HEK293 (cell line): ENCODE measurements at regions not wholly inside any gene's neighbourhood (a gene's known extent, or its start where the extent isn't known, plus 50 kb on each side); places are given as distances from the start of the nearest gene placed in this dataset.

Source experiments
- CTCF ChIA-PET: fragments of 350-600 bp; formaldehyde crosslinking; extraction: SDS; loops from one replicate; lab custom pipeline; 2021; ENCODE audit warnings: antibody characterized with exemption; lab: Yijun Ruan, JAX
- POLR2A ChIA-PET: fragments of 300-600 bp; formaldehyde crosslinking; extraction: SDS; loops from one replicate; lab custom pipeline; 2020; ENCODE audit warnings: antibody characterized with exemption, inconsistent platforms; lab: Yijun Ruan, JAX
- H3K27ac ChIP-seq: fragments of 200-500 bp; sonication (Bioruptor generic); 2 replicates; pipeline ENCODE4 v1.5.1; 2014; ENCODE audit warnings: low read depth, low read length, control low read depth, inconsistent platforms; ENCODE audit errors: extremely low read depth
- H3K36me3 ChIP-seq, 2 experiments: fragments of 200-500 bp in 1 of 2; sonication (Bioruptor generic) in 1 of 2; 1 replicate in 1 of 2; 2 replicates in 1 of 2; pipeline ENCODE4 v1.5.1; 2014 to 2017; ENCODE audit warnings: inconsistent platforms in 2 of 2, low read length in 2 of 2; ENCODE audit not compliant: control insufficient read depth in 2 of 2, insufficient read depth in 1 of 2
- H3K4me1 ChIP-seq: fragments of 200-500 bp; sonication (Bioruptor generic); 2 replicates; pipeline ENCODE4 v1.5.1; 2014; ENCODE audit warnings: mild to moderate bottlenecking, low read length, inconsistent platforms; ENCODE audit not compliant: control insufficient read depth, insufficient read depth
- H3K4me3 ChIP-seq: 2 replicates; pipeline ENCODE4 v1.5.1; 2011; ENCODE audit warnings: low read depth, mild to moderate bottlenecking, control low read depth, low read length, moderate library complexity
- H3K9me3 ChIP-seq: fragments of 200-500 bp; sonication (Bioruptor generic); 2 replicates; pipeline ENCODE4 v1.5.1; 2014; ENCODE audit warnings: low read depth, low read length, inconsistent platforms; ENCODE audit not compliant: control insufficient read depth, insufficient read depth
- GLIS1 ChIP-seq: fragments of 450-650 bp; formaldehyde crosslinking; IDR thresholded peaks from 2 replicates; pipeline ENCODE4 v1.5.1; 2016; ENCODE audit warnings: missing biosample characterization, missing genetic modification characterization
- OSR2 ChIP-seq: fragments of 450-650 bp; formaldehyde crosslinking; IDR thresholded peaks from 2 replicates; pipeline ENCODE4 v1.5.1; 2016; ENCODE audit warnings: missing biosample characterization, missing genetic modification characterization
- SCRT2 ChIP-seq: fragments of 450-650 bp; formaldehyde crosslinking; IDR thresholded peaks from 2 replicates; pipeline ENCODE4 v1.5.1; 2016; ENCODE audit warnings: missing biosample characterization, missing genetic modification characterization
- YY1 ChIP-seq: fragments of 450-650 bp; formaldehyde crosslinking; IDR thresholded peaks from 2 replicates; pipeline ENCODE4 v1.5.1; 2018; ENCODE audit warnings: missing biosample characterization, missing genetic modification characterization
- YY2 ChIP-seq: fragments of 450-650 bp; formaldehyde crosslinking; IDR thresholded peaks from 2 replicates; pipeline ENCODE4 v1.5.1; 2016; ENCODE audit warnings: missing biosample characterization, missing genetic modification characterization
- ZIC2 ChIP-seq: fragments of 450-650 bp; formaldehyde crosslinking; IDR thresholded peaks from 2 replicates; pipeline ENCODE4 v1.5.1; 2016; ENCODE audit warnings: missing biosample characterization, missing genetic modification characterization
- ZNF140 ChIP-seq: fragments of 450-650 bp; formaldehyde crosslinking; IDR thresholded peaks from 2 replicates; pipeline ENCODE4 v1.5.1; 2016; ENCODE audit warnings: missing biosample characterization, missing genetic modification characterization
- ZNF155 ChIP-seq: fragments of 450-650 bp; formaldehyde crosslinking; IDR thresholded peaks from 2 replicates; pipeline ENCODE4 v1.5.1; 2016; ENCODE audit warnings: missing biosample characterization, missing genetic modification characterization
- ZNF174 ChIP-seq: fragments of 450-650 bp; formaldehyde crosslinking; IDR thresholded peaks from 2 replicates; pipeline ENCODE4 v1.5.0; 2017; ENCODE audit warnings: missing biosample characterization, mild to moderate bottlenecking, missing genetic modification characterization
- ZNF239 ChIP-seq: fragments of 450-650 bp; formaldehyde crosslinking; IDR thresholded peaks from 2 replicates; pipeline ENCODE4 v1.5.1; 2016; ENCODE audit warnings: missing biosample characterization, missing genetic modification characterization
- ZNF341 ChIP-seq: fragments of 450-650 bp; formaldehyde crosslinking; IDR thresholded peaks from 2 replicates; pipeline ENCODE4; 2016; ENCODE audit warnings: low read depth, missing biosample characterization, missing genetic modification characterization
- ZNF394 ChIP-seq: fragments of 450-650 bp; formaldehyde crosslinking; IDR thresholded peaks from 2 replicates; pipeline ENCODE4 v1.5.1; 2016; ENCODE audit warnings: missing biosample characterization, missing genetic modification characterization, mild to moderate bottlenecking, moderate library complexity, borderline replicate concordance
- ZNF521 ChIP-seq: fragments of 450-650 bp; formaldehyde crosslinking; IDR thresholded peaks from 2 replicates; pipeline ENCODE4 v1.5.1; 2017; ENCODE audit warnings: missing biosample characterization, mild to moderate bottlenecking, missing genetic modification characterization
- ZNF529 ChIP-seq: fragments of 450-650 bp; formaldehyde crosslinking; IDR thresholded peaks from 2 replicates; pipeline ENCODE4 v1.5.1; 2017; ENCODE audit warnings: missing genetic modification characterization, missing biosample characterization; ENCODE audit not compliant: insufficient replicate concordance
- ZNF549 ChIP-seq: fragments of 450-650 bp; IDR thresholded peaks from 2 replicates; pipeline ENCODE4 v1.5.1; 2018; ENCODE audit warnings: missing biosample characterization, missing genetic modification characterization, mild to moderate bottlenecking, inconsistent platforms, moderate library complexity
- ZNF558 ChIP-seq: fragments of 450-650 bp; formaldehyde crosslinking; IDR thresholded peaks from 2 replicates; pipeline ENCODE4 v1.5.1; 2016; ENCODE audit warnings: missing biosample characterization, missing genetic modification characterization
- ZNF654 ChIP-seq: fragments of 450-650 bp; formaldehyde crosslinking; IDR thresholded peaks from 2 replicates; pipeline ENCODE4 v1.5.1; 2016; ENCODE audit warnings: low read depth, missing biosample characterization, missing genetic modification characterization
- ZNF670 ChIP-seq: fragments of 450-650 bp; formaldehyde crosslinking; IDR thresholded peaks from 2 replicates; pipeline ENCODE4 v1.5.1; 2016; ENCODE audit warnings: missing biosample characterization, missing genetic modification characterization, low read depth
- ZNF837 ChIP-seq: fragments of 450-650 bp; formaldehyde crosslinking; IDR thresholded peaks from 2 replicates; pipeline ENCODE4 v1.5.1; 2016; ENCODE audit warnings: missing biosample characterization, missing genetic modification characterization
- ZSCAN30 ChIP-seq: fragments of 450-650 bp; IDR thresholded peaks from 2 replicates; pipeline ENCODE4 v1.5.1; 2018; ENCODE audit warnings: missing biosample characterization, mild to moderate bottlenecking, missing genetic modification characterization, moderate library complexity
- TF ChIP-seq, protein P1 (sequence below): fragments of 450-650 bp; IDR thresholded peaks from 2 replicates; pipeline ENCODE4 v1.5.1; 2018; ENCODE audit warnings: missing biosample characterization, mild to moderate bottlenecking, missing genetic modification characterization
- TF ChIP-seq, protein P2 (sequence below): fragments of 450-650 bp; formaldehyde crosslinking; IDR thresholded peaks from 2 replicates; pipeline ENCODE4 v1.5.0; 2017; ENCODE audit warnings: missing biosample characterization, missing genetic modification characterization, borderline replicate concordance

DNA sequence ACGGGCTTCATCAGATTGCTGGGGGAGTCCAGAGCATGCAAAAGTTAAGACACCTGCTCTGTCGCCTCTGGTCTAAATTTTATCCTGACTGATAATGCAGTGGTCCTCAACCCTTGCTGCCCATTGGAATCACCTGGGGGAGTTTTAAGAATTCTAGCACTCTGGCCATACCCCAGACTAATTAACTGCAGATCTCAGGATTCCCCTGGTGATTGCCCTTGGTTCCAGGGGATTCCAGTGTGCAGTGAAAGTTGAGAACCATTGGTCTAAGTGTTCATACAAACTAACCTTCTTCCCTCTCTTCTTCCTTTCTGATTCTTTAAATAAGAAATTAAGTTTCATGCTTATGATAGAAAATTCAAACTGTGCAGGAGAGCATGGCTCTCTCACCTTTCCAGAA is 105.7 kb upstream of the MGAT5 start:
- no peaks in the 10 kb centered on the region for H3K4me1 ChIP-seq
- POLR2A ChIA-PET, result no interaction called here
- TF ChIP-seq YY2 (tag by site-specific recombination) (no peak), ZSCAN30 (tag by site-specific recombination) (no peak), OSR2 (tag by site-specific recombination) (no peak), ZNF558 (tag by site-specific recombination) (no peak), ZNF837 (tag by site-specific recombination) (no peak), ZNF549 (no peak), ZNF521 (tag by site-specific recombination) (no peak), YY1 (no peak), ZNF394 (tag by site-specific recombination) (no peak), ZNF239 (tag by site-specific recombination) (no peak), ZNF529 (tag by site-specific recombination) (no peak), ZNF140 (tag by site-specific recombination) (no peak), SCRT2 (tag by site-specific recombination) (no peak)
- TF ChIP-seq, protein P1, sequence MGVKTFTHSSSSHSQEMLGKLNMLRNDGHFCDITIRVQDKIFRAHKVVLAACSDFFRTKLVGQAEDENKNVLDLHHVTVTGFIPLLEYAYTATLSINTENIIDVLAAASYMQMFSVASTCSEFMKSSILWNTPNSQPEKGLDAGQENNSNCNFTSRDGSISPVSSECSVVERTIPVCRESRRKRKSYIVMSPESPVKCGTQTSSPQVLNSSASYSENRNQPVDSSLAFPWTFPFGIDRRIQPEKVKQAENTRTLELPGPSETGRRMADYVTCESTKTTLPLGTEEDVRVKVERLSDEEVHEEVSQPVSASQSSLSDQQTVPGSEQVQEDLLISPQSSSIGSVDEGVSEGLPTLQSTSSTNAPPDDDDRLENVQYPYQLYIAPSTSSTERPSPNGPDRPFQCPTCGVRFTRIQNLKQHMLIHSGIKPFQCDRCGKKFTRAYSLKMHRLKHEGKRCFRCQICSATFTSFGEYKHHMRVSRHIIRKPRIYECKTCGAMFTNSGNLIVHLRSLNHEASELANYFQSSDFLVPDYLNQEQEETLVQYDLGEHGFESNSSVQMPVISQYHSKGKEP, result no peak
- CTCF ChIA-PET, result no interaction called here
- no peaks in the 10 kb centered on the region for H3K9me3 ChIP-seq
- H3K36me3 ChIP-seq, result peaks cover 0 to 5% of the 10 kb centered on the region in 2 experiments; a peak in 1 of 3 replicates
- H3K4me3 ChIP-seq, result no peak overlapping the region
- no peak overlapping the region for H3K27ac ChIP-seq

DNA sequence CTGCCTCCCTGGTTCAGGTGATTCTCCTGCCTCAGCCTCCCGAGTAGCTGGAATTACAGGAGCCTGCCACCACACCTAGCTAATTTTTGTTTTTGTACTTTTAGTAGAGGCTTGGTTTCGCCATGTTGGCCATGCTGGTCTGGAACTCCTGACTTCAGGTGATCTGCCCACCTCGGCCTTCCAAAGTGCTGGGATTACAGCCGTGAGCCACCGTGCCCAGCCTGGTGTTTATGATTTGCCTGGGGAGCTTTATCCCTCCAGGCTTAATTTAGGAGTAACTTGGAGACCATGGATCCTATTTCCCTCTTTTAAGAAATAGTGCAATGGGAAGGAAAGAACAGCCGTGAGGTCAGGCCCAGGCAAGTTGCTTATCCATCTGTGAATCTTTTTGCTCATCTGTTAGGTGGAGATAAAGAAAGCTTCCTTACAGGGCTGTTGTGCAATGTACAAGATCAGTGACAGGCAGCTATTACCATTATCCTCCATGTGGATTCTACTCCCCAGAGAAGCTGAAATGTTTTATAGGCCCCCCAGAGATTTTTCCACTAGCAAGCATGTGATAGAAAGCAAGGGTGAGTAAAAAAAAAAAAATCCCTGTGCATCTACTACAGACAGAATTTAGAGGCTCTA is 104.9 kb upstream of the MGAT5 start:
- H3K9me3 ChIP-seq, result no peaks in the 10 kb centered on the region
- H3K4me1 ChIP-seq, result no peaks in the 10 kb centered on the region
- peak; percentile 56 for TF ChIP-seq GLIS1 (tag by site-specific recombination)
- no peak for TF ChIP-seq ZNF174
- TF ChIP-seq ZIC2 (tag by site-specific recombination), result peak; percentile 28; the same call in 1 of the 2 replicates
- TF ChIP-seq, all 188 proteins: peak for 2
- H3K4me3 ChIP-seq, result no peak overlapping the region
- no peak overlapping the region for H3K27ac ChIP-seq
- CTCF ChIA-PET, result interaction anchor here (1.3 kb wide), 1 partner anchor 262 kb away, joined by 3 read pairs; no protein-coding TSS in a partner anchor
- POLR2A ChIA-PET, result no interaction called here
- H3K36me3 ChIP-seq, result peaks cover 0 to 5% of the 10 kb centered on the region in 2 experiments; a peak in 1 of 3 replicates

DNA sequence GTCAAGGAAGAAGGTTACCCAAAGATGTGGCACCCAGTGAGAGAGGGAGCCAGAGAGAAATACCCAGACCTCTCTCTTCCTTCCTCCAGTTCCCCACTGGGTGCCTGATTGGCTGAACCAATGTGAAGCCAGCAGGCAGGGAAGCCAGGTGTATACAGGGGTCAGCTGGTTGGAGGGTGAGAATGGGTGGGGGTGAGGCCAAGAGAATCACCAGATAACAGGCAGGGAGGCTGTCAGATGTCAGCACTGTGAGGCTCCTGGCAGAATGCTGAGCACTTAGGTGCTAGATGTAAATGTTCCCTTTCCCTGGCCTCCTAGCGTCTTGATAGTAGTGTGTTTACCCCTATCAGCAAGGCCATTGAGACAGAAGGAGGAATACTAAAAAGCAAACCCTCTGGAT is 104.0 kb upstream of the MGAT5 start:
- Histone ChIP-seq H3K36me3 (peaks cover 0 to 5% of the 10 kb centered on the region in 2 experiments; a peak in 1 of 3 replicates), H3K4me3 (no peak overlapping the region), H3K9me3 (no peaks in the 10 kb centered on the region), H3K27ac (no peak overlapping the region), H3K4me1 (no peaks in the 10 kb centered on the region)
- TF ChIP-seq ZNF155 (no peak), ZNF654 (no peak), ZNF341 (tag by site-specific recombination) (no peak), ZNF670 (tag by site-specific recombination) (no peak)
- TF ChIP-seq, protein P2, sequence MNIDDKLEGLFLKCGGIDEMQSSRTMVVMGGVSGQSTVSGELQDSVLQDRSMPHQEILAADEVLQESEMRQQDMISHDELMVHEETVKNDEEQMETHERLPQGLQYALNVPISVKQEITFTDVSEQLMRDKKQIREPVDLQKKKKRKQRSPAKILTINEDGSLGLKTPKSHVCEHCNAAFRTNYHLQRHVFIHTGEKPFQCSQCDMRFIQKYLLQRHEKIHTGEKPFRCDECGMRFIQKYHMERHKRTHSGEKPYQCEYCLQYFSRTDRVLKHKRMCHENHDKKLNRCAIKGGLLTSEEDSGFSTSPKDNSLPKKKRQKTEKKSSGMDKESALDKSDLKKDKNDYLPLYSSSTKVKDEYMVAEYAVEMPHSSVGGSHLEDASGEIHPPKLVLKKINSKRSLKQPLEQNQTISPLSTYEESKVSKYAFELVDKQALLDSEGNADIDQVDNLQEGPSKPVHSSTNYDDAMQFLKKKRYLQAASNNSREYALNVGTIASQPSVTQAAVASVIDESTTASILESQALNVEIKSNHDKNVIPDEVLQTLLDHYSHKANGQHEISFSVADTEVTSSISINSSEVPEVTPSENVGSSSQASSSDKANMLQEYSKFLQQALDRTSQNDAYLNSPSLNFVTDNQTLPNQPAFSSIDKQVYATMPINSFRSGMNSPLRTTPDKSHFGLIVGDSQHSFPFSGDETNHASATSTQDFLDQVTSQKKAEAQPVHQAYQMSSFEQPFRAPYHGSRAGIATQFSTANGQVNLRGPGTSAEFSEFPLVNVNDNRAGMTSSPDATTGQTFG (tag by site-specific recombination), result no peak
- ChIA-PET POLR2A (no interaction called here), CTCF (interaction anchor here (1.3 kb wide), 1 partner anchor 263 kb away, joined by 3 read pairs; no protein-coding TSS in a partner anchor)
